CD4-positive, alpha-beta memory T cell (primary cell): ENCODE measurements at regions not wholly inside any gene's neighbourhood (a gene's known extent, or its start where the extent isn't known, plus 50 kb on each side); places are given as distances from the start of the nearest gene placed in this dataset.

Source experiments
- CTCF ChIA-PET: fragments of 350-600 bp; sonication (Branson Sonifier 250); formaldehyde crosslinking; loops from one replicate; lab custom pipeline; 2021; ENCODE audit warnings: inconsistent platforms; ENCODE audit not compliant: partially characterized antibody; lab: Charles Lee
- POLR2A ChIA-PET: fragments of 350-600 bp; sonication (Branson Sonifier 250); formaldehyde crosslinking; loops from one replicate; lab custom pipeline; 2021; ENCODE audit not compliant: partially characterized antibody; lab: Charles Lee
- DNase-seq, 5 donors: peaks; one replicate each; pipeline versions ENCODE4 v3.0.0 to v3.0.0-alpha.2; 2020 to 2022; ENCODE audit warnings: mixed read lengths in 1 of 5
- H3K27ac ChIP-seq: one replicate; pipeline ENCODE4 v1.7.0; 2013; ENCODE audit warnings: low read depth, low read length
- H3K27me3 ChIP-seq: 2 replicates; pipeline ENCODE4 v1.7.0; 2013; ENCODE audit warnings: mild to moderate bottlenecking, low read length, moderate library complexity; ENCODE audit not compliant: insufficient read depth
- H3K36me3 ChIP-seq: 2 replicates; pipeline ENCODE4 v1.7.0; 2013; ENCODE audit warnings: mild to moderate bottlenecking, low read length, moderate library complexity; ENCODE audit not compliant: insufficient read depth
- H3K4me1 ChIP-seq: 2 replicates; pipeline ENCODE4 v1.7.0; 2013; ENCODE audit warnings: mild to moderate bottlenecking, low read length, moderate library complexity; ENCODE audit not compliant: insufficient read depth
- H3K4me3 ChIP-seq, 2 donors: one replicate each; pipeline ENCODE4 v1.7.0; 2013; ENCODE audit warnings: low read length in 2 of 2, mild to moderate bottlenecking in 1 of 2
- H3K9me3 ChIP-seq, 2 donors: one replicate each; pipeline ENCODE4 v1.7.0; 2013; ENCODE audit warnings: low read length in 2 of 2, control low read depth in 1 of 2; ENCODE audit not compliant: control insufficient read depth in 1 of 2
- H3K27ac Mint-ChIP-seq, 7 donors: one replicate each; pipeline ENCODE4 v1.8.0; 2020 to 2021; ENCODE audit warnings: mixed read lengths in 7 of 7, mild to moderate bottlenecking in 6 of 7, inconsistent platforms in 3 of 7, moderate library complexity in 3 of 7
- H3K27me3 Mint-ChIP-seq, 2 donors: one replicate each; pipeline ENCODE4 v1.8.0; 2020 to 2021; ENCODE audit warnings: mixed read lengths in 2 of 2
- H3K36me3 Mint-ChIP-seq, 2 donors: one replicate each; pipeline ENCODE4 v1.8.0; 2020 to 2021; ENCODE audit warnings: mixed read lengths in 2 of 2, inconsistent platforms in 1 of 2, mild to moderate bottlenecking in 1 of 2
- H3K4me1 Mint-ChIP-seq, 4 donors: one replicate each; pipeline ENCODE4 v1.8.0; 2020 to 2021; ENCODE audit warnings: mixed read lengths in 4 of 4, mild to moderate bottlenecking in 1 of 4
- H3K4me3 Mint-ChIP-seq, 8 donors: one replicate each; pipeline ENCODE4 v1.8.0; 2020 to 2021; ENCODE audit warnings: mixed read lengths in 8 of 8, mild to moderate bottlenecking in 7 of 8, moderate library complexity in 6 of 8, inconsistent platforms in 3 of 8
- H3K9me3 Mint-ChIP-seq, 8 donors: one replicate each; pipeline ENCODE4 v1.8.0; 2020 to 2021; ENCODE audit warnings: mixed read lengths in 8 of 8, mild to moderate bottlenecking in 5 of 8, inconsistent platforms in 3 of 8, moderate library complexity in 1 of 8
- intact Hi-C: fragments of 100-400 bp; cut with micrococcal nuclease; formaldehyde crosslinking; loops from one replicate; pipeline ENCODE4 v1.15.1; 2023

DNA sequence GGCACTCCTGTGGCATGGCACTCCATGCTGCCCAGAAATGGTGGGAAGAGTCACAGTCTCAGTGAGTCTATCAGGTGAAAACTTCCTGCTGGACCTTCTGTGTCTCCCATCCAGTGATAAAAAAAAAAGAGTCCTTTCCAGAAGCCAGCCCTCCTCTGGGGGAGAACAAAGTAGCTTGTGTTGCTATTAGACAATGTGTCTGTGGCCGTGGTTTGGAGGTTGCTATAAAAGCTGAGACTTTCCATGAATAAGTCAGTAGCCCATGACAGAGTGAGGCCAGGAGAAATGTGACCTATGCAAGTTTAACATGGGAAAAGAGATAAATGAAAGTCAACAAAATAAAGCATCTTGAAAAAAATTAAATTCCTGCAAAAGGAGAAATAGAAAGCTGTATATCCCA is 250.7 kb upstream of the MON1B start:
- Mint-ChIP-seq H3K27me3 (no peaks in the 10 kb centered on the region), H3K9me3 (peaks cover 0 to 4% (median 3%) of the 10 kb centered on the region in 8 donors), H3K4me3 (no peak overlapping the region), H3K27ac (no peak overlapping the region), H3K4me1 (no peaks in the 10 kb centered on the region), H3K36me3 (no peaks in the 10 kb centered on the region)
- CTCF ChIA-PET, result no interaction called here
- Histone ChIP-seq H3K27me3 (no peaks in the 10 kb centered on the region), H3K9me3 (no peaks in the 10 kb centered on the region), H3K36me3 (no peaks in the 10 kb centered on the region), H3K27ac (no peak overlapping the region), H3K4me1 (no peaks in the 10 kb centered on the region), H3K4me3 (no peak overlapping the region)
- no peak for DNase-seq
- intact Hi-C loops, result no loop called here
- POLR2A ChIA-PET, result no interaction called here

DNA sequence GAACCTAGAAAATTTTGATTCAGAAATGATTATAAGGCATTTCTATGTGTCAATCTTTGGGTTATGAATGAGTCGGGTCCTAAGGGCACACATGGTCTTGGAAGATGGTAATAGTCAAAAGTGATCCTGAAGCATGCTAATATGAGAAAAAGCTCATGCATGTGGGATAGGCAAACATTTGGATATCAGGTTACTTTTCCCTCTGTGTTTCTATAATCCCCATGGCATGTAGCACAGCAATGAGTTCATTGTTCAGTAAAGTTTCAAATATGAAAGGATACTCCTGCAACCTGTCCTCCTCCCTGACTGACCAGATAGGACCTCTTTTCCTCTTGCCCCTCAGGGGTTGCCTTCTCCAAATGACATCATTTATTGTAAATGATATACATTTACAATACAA is 249.9 kb upstream of the MON1B start:
- H3K27me3 Mint-ChIP-seq, result no peaks in the 10 kb centered on the region
- peaks cover 0 to 4% (median 2%) of the 10 kb centered on the region in 8 donors for H3K9me3 Mint-ChIP-seq
- no peak overlapping the region for H3K4me3 ChIP-seq
- CTCF ChIA-PET, result no interaction called here
- no peaks in the 10 kb centered on the region for H3K36me3 Mint-ChIP-seq
- intact Hi-C loops, result no loop called here
- H3K4me1 Mint-ChIP-seq, result no peaks in the 10 kb centered on the region
- H3K27ac Mint-ChIP-seq, result no peak overlapping the region
- no peaks in the 10 kb centered on the region for H3K4me1 ChIP-seq
- no peaks in the 10 kb centered on the region for H3K9me3 ChIP-seq
- H3K4me3 Mint-ChIP-seq, result no peak overlapping the region
- no peak for DNase-seq
- POLR2A ChIA-PET, result no interaction called here
- no peak overlapping the region for H3K27ac ChIP-seq
- H3K27me3 ChIP-seq, result no peaks in the 10 kb centered on the region
- no peaks in the 10 kb centered on the region for H3K36me3 ChIP-seq

DNA sequence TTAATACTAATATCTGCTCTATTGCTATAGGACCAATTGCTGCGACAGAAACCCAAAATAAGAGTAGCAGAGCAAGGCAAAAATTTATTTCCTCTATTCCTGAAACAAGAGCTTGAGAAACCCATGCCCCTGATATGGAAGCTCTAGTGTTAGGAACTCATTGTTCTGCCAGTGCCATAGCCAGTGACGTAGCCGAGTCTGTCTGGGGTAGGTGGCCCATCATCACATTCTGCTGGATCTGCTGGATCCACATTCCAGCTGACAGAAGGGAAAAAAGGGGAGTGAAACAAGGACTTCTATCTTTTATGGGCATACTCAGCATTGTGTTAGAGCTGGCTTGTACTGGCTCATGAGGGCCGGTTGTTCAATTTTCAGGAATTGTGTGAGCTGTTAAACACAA is 248.9 kb upstream of the MON1B start:
- Histone ChIP-seq H3K27ac (no peak overlapping the region), H3K4me1 (no peaks in the 10 kb centered on the region), H3K9me3 (no peaks in the 10 kb centered on the region), H3K36me3 (no peaks in the 10 kb centered on the region), H3K4me3 (no peak overlapping the region), H3K27me3 (no peaks in the 10 kb centered on the region)
- no peak for DNase-seq
- H3K4me3 Mint-ChIP-seq, result no peak overlapping the region
- H3K9me3 Mint-ChIP-seq, result peaks cover 0 to 5% (median 2%) of the 10 kb centered on the region in 8 donors
- no peaks in the 10 kb centered on the region for H3K4me1 Mint-ChIP-seq
- H3K27me3 Mint-ChIP-seq, result no peaks in the 10 kb centered on the region
- no peaks in the 10 kb centered on the region for H3K36me3 Mint-ChIP-seq
- intact Hi-C loops, result no loop called here
- ChIA-PET CTCF (no interaction called here), POLR2A (no interaction called here)
- no peak overlapping the region for H3K27ac Mint-ChIP-seq

DNA sequence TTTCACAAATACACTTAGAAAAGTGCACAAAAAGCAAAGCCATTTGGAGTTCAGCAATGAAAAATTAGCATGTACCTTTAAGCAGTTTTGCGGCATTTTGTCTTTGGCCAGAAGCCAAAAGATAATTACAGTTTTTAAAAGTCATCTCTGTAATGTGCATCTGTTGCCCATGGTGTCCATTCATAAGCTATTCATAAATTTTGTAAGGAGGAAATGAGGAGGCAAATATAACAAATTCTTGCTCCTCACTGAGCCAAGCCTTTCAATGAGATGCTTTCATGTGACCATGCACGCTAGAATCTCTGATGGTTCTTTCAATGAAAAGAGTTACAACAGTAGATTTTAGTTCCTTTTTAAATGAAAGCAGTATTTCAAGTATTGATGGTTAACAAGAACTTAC is 247.1 kb upstream of the MON1B start:
- Mint-ChIP-seq H3K27ac (no peak overlapping the region), H3K4me1 (no peaks in the 10 kb centered on the region), H3K36me3 (no peaks in the 10 kb centered on the region), H3K9me3 (peaks cover 0 to 15% (median 2%) of the 10 kb centered on the region in 8 donors), H3K4me3 (no peak overlapping the region), H3K27me3 (peaks cover 0 to under 1% of the 10 kb centered on the region in 2 donors)
- no peaks in the 10 kb centered on the region for H3K9me3 ChIP-seq
- POLR2A ChIA-PET, result no interaction called here
- DNase-seq, result no peak
- no peak overlapping the region for H3K4me3 ChIP-seq
- no peaks in the 10 kb centered on the region for H3K36me3 ChIP-seq
- no peaks in the 10 kb centered on the region for H3K27me3 ChIP-seq
- no peak overlapping the region for H3K27ac ChIP-seq
- CTCF ChIA-PET, result no interaction called here
- H3K4me1 ChIP-seq, result no peaks in the 10 kb centered on the region
- intact Hi-C loops, result no loop called here

DNA sequence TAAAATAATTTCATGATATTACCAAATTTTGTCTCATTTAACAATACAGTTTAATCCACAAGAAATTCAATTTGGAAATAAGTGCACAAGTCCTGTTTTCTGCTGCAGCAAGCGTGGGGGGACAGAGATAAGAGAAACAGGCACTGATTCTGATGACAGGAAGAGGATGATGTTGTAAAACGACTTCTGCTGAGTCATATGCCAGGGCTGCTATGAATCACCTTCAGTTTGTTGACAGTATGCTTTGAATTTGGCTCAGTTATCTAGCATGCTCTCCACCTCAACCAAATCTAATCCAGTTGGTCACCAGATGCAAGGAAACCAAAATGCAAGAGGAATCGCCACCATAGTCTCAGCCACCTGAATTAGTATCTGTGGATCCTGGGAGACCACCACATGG is 244.1 kb upstream of the MON1B start:
- Histone ChIP-seq H3K27me3 (no peaks in the 10 kb centered on the region), H3K27ac (no peak overlapping the region), H3K36me3 (no peaks in the 10 kb centered on the region), H3K4me3 (no peak overlapping the region), H3K4me1 (no peaks in the 10 kb centered on the region), H3K9me3 (no peaks in the 10 kb centered on the region)
- H3K27ac Mint-ChIP-seq, result no peak overlapping the region
- H3K36me3 Mint-ChIP-seq, result no peaks in the 10 kb centered on the region
- H3K9me3 Mint-ChIP-seq, result peaks cover 2 to 31% (median 9%) of the 10 kb centered on the region in 8 donors
- no peaks in the 10 kb centered on the region for H3K4me1 Mint-ChIP-seq
- ChIA-PET CTCF (no interaction called here), POLR2A (no interaction called here)
- DNase-seq, result no peak
- intact Hi-C loops, result no loop called here
- no peak overlapping the region for H3K4me3 Mint-ChIP-seq
- peaks cover 0 to 2% of the 10 kb centered on the region in 2 donors for H3K27me3 Mint-ChIP-seq

DNA sequence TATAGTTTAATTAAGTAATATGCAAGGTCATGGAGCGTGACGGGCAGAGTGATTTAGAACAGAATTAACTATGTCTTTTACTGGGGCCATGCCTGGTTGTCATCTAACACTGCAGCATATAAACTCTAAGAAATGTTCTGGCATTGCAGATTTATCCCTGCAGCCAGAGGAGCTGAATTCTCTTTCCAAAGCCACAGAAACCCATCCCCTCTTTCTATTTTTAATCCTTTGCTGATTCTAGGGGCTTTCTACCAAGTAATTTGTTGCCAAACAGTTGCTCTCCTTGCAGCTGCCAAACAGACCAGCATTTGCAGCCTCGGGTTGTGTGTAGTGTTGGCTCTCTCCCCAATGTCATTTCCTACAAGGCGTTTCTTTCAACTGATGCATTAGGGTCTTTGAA is 243.2 kb upstream of the MON1B start:
- intact Hi-C loops, result no loop called here
- H3K27me3 Mint-ChIP-seq, result peaks cover 0 to 2% of the 10 kb centered on the region in 2 donors
- no peak for DNase-seq
- no peaks in the 10 kb centered on the region for H3K9me3 ChIP-seq
- H3K27ac ChIP-seq, result no peak overlapping the region
- no peak overlapping the region for H3K4me3 ChIP-seq
- H3K4me3 Mint-ChIP-seq, result no peak overlapping the region
- no peak overlapping the region for H3K27ac Mint-ChIP-seq
- H3K4me1 Mint-ChIP-seq, result no peaks in the 10 kb centered on the region
- H3K9me3 Mint-ChIP-seq, result peaks cover 2 to 30% (median 9%) of the 10 kb centered on the region in 8 donors
- H3K4me1 ChIP-seq, result no peaks in the 10 kb centered on the region
- no peaks in the 10 kb centered on the region for H3K36me3 Mint-ChIP-seq
- no peaks in the 10 kb centered on the region for H3K36me3 ChIP-seq
- POLR2A ChIA-PET, result no interaction called here
- H3K27me3 ChIP-seq, result no peaks in the 10 kb centered on the region
- CTCF ChIA-PET, result no interaction called here

DNA sequence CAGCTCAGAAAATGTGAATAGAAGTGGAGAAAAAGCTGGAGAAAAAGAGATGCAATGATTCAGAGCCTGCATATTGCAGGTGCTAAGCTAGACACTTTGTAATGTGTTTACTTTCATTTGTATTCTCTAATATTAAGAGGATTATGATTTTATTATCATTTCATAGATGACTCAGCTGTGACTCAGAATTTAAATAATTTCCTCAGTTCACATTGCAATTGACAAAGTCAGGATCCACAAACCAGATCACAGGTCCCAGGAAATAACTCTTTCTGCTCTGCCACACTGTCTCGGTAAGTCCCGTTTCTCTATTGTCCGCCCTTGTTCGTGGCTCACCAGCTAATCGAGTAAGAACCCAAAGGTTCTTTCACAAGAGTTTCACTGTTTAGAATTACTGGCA is 235.4 kb upstream of the MON1B start:
- Mint-ChIP-seq H3K36me3 (no peaks in the 10 kb centered on the region), H3K27me3 (no peaks in the 10 kb centered on the region), H3K4me1 (no peaks in the 10 kb centered on the region), H3K9me3 (peaks cover 3 to 17% (median 12%) of the 10 kb centered on the region in 8 donors), H3K4me3 (no peak overlapping the region), H3K27ac (no peak overlapping the region)
- ChIA-PET CTCF (no interaction called here), POLR2A (no interaction called here)
- no peaks in the 10 kb centered on the region for H3K9me3 ChIP-seq
- H3K27ac ChIP-seq, result no peak overlapping the region
- no peak for DNase-seq
- no peaks in the 10 kb centered on the region for H3K36me3 ChIP-seq
- H3K4me1 ChIP-seq, result no peaks in the 10 kb centered on the region
- intact Hi-C loops, result no loop called here
- H3K27me3 ChIP-seq, result no peaks in the 10 kb centered on the region
- H3K4me3 ChIP-seq, result no peak overlapping the region

DNA sequence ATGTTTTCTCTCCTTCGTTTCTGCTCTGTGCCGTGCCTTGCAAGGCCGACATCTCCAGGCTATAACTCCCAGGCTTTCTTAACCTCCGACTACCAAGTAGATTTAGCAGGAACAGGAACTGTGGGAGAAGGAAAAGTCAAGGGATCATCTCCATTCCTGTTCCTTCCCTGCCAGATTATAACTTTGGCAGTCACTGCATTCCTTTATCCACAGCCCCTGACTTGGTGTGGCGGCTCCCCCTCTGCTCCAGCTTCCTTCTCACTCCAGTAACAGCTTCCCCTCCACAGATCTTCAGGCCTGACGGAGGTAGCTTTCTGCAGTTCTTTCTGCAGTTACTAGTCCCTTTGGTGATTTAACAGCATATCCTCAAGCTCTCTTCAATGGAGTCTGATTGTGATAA is 234.6 kb upstream of the MON1B start:
- H3K4me1 Mint-ChIP-seq, result no peaks in the 10 kb centered on the region
- H3K27me3 Mint-ChIP-seq, result no peaks in the 10 kb centered on the region
- CTCF ChIA-PET, result no interaction called here
- no peaks in the 10 kb centered on the region for H3K36me3 Mint-ChIP-seq
- Histone ChIP-seq H3K27ac (no peak overlapping the region), H3K4me1 (no peaks in the 10 kb centered on the region), H3K36me3 (no peaks in the 10 kb centered on the region), H3K9me3 (no peaks in the 10 kb centered on the region), H3K27me3 (no peaks in the 10 kb centered on the region), H3K4me3 (no peak overlapping the region)
- H3K9me3 Mint-ChIP-seq, result peaks cover 3 to 13% (median 8%) of the 10 kb centered on the region in 8 donors
- no peak for DNase-seq
- POLR2A ChIA-PET, result no interaction called here
- H3K27ac Mint-ChIP-seq, result no peak overlapping the region
- H3K4me3 Mint-ChIP-seq, result no peak overlapping the region
- intact Hi-C loops, result no loop called here
